ENCODE measurements at regions not wholly inside any gene's neighbourhood (a gene's known extent, or its start where the extent isn't known, plus 50 kb on each side); places are given as distances from the start of the nearest gene placed in this dataset.

DNA sequence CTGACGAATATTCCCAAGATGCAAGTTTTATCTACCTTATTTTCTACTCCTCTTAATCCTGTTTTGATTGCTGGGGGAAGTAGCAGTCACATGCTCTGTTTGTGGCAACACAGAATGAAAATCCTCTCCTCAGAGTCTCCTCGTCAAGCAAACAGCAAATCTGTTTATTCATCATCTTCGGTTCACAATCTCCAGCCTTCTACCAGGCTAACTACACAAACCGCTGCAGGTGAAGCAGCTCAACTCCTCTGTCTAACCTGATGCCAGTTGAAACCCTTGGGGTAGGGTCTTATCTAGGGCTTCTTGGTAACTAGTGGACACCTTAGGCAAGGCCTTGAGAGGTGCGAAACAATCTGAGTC lies 91.0 kb downstream of the SIPA1L2 start:
- H3K27ac Mint-ChIP-seq: peak overlapping the region; percentile 38
- H3K4me3 Mint-ChIP-seq: no peak overlapping the region
- peaks cover 9% of the 10 kb centered on the region for H3K4me1 Mint-ChIP-seq
- H3K27me3 Mint-ChIP-seq: peaks cover 1% of the 10 kb centered on the region
- H3K9me3 Mint-ChIP-seq: no peaks in the 10 kb centered on the region
- H3K36me3 Mint-ChIP-seq: no peaks in the 10 kb centered on the region

DNA sequence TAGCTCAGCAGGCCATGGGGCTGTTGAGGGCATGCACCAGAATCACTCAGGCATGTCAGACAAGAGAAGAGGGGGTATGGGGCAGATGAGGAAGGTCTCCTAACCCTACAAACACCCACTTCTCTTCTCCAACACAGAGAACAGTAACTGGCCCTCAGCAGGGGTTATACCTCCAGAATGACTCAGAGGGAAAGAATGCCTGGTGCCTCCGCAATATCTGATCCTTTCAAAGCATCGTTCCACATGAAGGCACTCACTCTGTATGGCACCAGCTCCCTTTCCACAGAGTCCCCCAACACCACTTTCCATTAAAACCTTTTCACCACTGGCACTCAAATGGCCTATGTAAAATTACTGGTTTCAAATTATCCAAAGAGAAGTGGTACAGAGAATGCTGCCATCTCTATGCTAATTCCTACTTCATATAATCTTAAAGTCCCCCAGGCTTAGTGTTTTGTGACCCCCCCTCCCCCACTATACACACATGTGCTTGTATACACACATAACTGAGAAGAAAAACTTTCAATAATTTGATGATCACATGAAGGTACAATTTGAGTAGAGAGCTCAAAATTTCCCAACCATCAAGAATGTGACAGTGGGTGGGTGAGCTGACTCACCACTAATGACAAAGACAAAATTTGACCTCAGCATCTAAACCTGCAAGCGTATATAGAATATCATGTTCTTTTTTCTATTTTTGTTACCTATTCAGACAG lies 91.5 kb downstream of the SIPA1L2 start:
- H3K27ac Mint-ChIP-seq: peak overlapping the region; percentile 38
- H3K9me3 Mint-ChIP-seq: no peaks in the 10 kb centered on the region
- no peak overlapping the region for H3K4me3 Mint-ChIP-seq
- no peaks in the 10 kb centered on the region for H3K36me3 Mint-ChIP-seq
- peaks cover 9% of the 10 kb centered on the region for H3K4me1 Mint-ChIP-seq
- peaks cover 1% of the 10 kb centered on the region for H3K27me3 Mint-ChIP-seq

DNA sequence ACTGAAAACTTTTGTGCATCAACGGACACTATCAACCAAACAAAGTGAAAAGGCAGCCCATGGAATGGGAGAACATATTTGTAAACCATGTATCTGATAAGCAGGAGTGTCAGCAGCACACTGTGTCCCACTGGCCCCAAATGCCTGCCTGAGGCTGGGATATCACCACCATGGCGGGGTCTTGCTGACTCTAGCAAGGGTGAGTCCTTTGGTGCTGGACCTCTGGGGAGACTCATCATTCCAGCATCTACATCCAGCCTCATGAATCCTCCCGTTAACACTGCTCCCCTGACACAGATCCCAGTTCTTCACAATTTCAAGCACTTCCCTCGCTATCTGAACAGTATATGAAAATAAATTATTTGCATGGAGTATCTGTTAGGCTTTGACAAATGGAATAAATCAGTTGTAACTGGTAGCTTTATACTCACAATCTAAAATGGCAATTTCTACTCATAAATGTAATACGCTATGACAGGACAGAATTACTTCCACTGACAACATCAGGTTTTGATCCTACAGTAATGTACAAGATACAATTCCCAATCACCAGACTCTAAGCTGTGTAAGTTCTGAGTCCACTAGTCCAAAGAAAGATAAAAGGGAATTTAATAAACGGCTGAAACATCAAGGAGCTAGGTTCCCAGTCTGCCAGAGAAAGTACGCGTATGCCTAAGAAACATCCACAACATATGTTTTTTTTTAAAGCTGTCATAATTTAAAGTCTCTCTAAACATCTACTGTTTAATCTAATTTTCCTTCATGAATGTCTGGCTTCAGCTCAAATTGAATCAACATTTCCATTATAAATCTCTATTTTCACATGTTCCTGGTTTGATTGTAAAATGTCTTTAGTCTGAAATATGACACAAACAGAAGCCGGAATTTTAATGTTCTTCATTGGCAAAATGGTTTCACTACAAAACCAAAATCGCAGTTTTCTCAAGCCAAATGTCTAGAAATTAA lies 95.1 kb downstream of the SIPA1L2 start:
- Mint-ChIP-seq H3K4me1 (peaks cover 9% of the 10 kb centered on the region), H3K36me3 (no peaks in the 10 kb centered on the region), H3K27me3 (peaks cover 1% of the 10 kb centered on the region), H3K27ac (no peak overlapping the region), H3K9me3 (no peaks in the 10 kb centered on the region), H3K4me3 (no peak overlapping the region)

DNA sequence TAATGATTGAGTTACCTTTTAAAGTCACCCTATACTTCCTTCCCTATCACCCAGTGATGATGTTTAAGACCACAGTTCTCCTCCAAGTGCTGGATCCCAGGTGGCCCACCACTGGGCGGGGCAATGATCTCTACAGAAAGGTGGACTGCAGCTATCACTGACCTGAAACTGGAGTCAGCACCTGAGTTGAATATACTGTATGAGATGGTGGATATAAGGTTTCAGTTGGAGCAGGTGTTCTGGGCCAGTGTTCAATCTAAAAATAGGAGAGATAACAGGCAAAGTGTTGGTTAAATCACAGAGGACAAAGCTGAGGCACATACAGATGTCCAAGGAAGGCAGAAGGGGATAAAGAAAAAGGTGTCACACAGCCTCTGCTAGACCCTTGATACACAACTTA lies 96.6 kb downstream of the SIPA1L2 start:
- Mint-ChIP-seq H3K4me1 (peaks cover 11% of the 10 kb centered on the region), H3K27me3 (peaks cover 1% of the 10 kb centered on the region), H3K36me3 (no peaks in the 10 kb centered on the region), H3K9me3 (no peaks in the 10 kb centered on the region), H3K27ac (no peak overlapping the region), H3K4me3 (no peak overlapping the region)

DNA sequence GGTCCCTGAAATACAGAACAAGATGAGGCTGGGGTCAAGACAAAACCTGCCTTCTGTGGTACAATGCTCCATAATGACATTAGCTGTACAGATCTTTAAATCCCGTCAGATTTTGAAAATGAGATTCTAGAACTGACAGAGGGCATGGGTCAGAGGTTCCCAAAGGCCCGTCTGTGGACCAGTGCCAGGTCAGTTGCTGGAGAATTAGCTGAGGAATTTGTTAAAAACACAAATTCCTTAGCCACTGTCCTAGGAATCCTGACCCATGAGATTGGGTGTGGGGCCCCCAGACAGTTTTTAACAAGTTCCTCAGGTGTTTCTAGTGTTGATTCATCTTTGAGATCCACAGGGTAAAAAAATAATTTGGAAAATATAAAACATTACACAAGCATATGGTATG lies 97.0 kb downstream of the SIPA1L2 start:
- no peaks in the 10 kb centered on the region for H3K9me3 Mint-ChIP-seq
- peaks cover 13% of the 10 kb centered on the region for H3K4me1 Mint-ChIP-seq
- H3K36me3 Mint-ChIP-seq: no peaks in the 10 kb centered on the region
- H3K4me3 Mint-ChIP-seq: no peak overlapping the region
- H3K27ac Mint-ChIP-seq: no peak overlapping the region
- H3K27me3 Mint-ChIP-seq: peaks cover 1% of the 10 kb centered on the region

DNA sequence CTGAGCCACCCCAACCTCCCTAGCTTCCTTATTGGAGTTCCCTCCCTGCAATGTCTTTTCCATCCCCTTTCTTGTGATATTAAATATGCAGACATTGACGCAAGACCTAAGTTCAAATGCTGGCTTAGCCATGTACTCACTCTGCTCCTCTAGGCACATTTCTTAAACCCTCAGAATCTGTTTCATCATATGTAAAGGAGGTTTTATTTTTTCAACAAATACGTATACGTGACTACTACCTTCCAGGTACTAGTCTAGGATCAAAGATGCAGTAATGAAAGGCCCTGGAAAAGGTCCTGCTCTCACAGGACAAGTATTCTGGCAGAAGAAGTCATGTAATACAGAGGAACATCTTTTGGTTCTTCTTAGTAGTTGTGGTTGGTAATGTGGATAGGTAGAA lies 98.6 kb downstream of the SIPA1L2 start:
- H3K9me3 Mint-ChIP-seq: no peaks in the 10 kb centered on the region
- peaks cover 13% of the 10 kb centered on the region for H3K4me1 Mint-ChIP-seq
- no peak overlapping the region for H3K4me3 Mint-ChIP-seq
- H3K36me3 Mint-ChIP-seq: no peaks in the 10 kb centered on the region
- H3K27me3 Mint-ChIP-seq: peaks cover 1% of the 10 kb centered on the region
- no peak overlapping the region for H3K27ac Mint-ChIP-seq

DNA sequence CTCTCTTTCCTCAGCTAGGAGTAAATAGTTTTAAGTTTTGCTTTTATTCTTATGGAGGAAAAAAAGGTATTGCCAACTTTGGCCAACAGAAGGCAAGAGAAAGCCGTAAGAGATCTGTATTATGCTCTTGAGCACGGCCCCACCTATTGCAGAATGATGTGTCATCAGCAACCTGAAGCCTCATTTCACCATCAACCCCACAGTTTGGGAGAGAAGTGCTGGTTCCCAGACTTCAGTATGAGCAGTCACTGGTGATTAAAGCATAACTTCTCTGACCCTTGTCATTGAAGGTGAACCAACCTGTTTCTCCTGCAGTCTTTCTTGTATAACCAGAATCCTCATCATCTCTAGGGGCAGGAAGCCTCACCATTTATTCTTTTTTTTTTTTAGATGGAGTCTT lies 100.2 kb downstream of the SIPA1L2 start:
- peaks cover 13% of the 10 kb centered on the region for H3K4me1 Mint-ChIP-seq
- no peaks in the 10 kb centered on the region for H3K9me3 Mint-ChIP-seq
- H3K36me3 Mint-ChIP-seq: no peaks in the 10 kb centered on the region
- no peak overlapping the region for H3K27ac Mint-ChIP-seq
- H3K27me3 Mint-ChIP-seq: no peaks in the 10 kb centered on the region
- no peak overlapping the region for H3K4me3 Mint-ChIP-seq

DNA sequence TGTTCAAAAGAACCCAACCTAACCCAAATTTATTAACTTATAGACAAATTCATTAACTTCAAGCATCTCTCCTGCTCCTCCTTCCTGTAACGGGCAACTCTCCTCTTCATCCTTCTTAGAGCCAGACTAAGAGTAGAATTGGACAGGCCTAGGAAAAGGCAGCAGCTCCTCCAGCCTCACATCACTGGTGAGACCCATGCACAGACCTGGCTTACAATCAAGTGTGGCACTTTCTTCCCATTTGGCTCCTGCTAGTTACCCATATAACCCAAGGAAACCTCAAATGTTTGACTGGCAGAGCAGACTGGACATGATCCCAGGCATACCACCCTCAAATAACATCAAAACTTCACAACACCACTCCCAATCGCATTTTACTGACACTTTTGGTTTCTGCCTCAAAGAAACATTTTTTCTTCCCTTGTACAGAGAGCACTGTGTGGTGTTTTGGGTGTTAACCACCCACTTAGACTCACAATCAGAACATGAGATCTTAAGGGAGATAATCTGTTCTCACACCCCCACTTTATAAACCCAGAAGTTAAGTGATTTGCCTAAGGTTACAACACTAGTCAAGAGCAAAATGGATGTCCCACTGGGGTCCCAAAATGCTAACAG lies 101.4 kb downstream of the SIPA1L2 start:
- no peaks in the 10 kb centered on the region for H3K36me3 Mint-ChIP-seq
- H3K27ac Mint-ChIP-seq: no peak overlapping the region
- H3K4me3 Mint-ChIP-seq: no peak overlapping the region
- no peaks in the 10 kb centered on the region for H3K27me3 Mint-ChIP-seq
- peaks cover 13% of the 10 kb centered on the region for H3K4me1 Mint-ChIP-seq
- no peaks in the 10 kb centered on the region for H3K9me3 Mint-ChIP-seq

DNA sequence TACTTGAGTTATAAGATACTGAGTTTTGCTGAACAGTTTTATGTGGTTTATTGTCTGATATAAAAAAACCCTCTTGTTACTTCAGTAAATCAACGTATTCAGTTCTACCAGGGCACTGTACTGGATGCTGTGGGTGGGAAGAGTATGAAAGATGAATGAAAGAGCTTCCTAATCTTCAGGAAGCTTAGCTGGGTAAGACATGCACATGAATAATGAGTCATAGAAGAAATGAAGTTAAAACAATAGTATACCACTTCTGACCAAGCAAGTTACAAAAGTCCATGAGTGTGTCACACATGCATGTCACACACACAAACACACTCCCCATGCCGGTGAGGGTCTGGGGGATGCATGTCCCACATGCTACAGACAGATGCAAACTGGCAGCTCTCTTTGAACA lies 105.9 kb downstream of the SIPA1L2 start:
- peaks cover 10% of the 10 kb centered on the region for H3K4me1 Mint-ChIP-seq
- H3K27me3 Mint-ChIP-seq: no peaks in the 10 kb centered on the region
- H3K36me3 Mint-ChIP-seq: no peaks in the 10 kb centered on the region
- no peaks in the 10 kb centered on the region for H3K9me3 Mint-ChIP-seq
- no peak overlapping the region for H3K27ac Mint-ChIP-seq
- no peak overlapping the region for H3K4me3 Mint-ChIP-seq

DNA sequence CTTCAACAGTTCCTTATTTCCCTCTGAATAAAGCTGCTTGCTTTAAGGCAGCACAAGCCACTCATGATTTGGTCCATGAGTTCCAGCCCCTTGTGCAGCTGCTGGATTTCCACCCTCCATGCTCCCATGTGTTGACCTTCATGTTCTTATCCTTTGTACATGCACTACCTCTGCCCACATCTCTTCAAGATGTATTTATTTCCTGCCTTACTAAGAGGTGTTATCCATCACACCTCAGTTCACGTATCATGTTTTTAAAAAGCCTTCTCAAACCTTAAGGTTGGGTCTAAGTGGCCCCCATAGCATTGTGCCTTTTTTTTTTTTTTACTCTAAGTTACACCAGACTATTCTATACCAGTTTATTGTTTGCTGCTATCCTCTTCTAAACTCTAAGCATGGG lies 107.7 kb downstream of the SIPA1L2 start:
- H3K27ac Mint-ChIP-seq: no peak overlapping the region
- H3K4me1 Mint-ChIP-seq: no peaks in the 10 kb centered on the region
- no peaks in the 10 kb centered on the region for H3K27me3 Mint-ChIP-seq
- no peak overlapping the region for H3K4me3 Mint-ChIP-seq
- H3K36me3 Mint-ChIP-seq: no peaks in the 10 kb centered on the region
- no peaks in the 10 kb centered on the region for H3K9me3 Mint-ChIP-seq

DNA sequence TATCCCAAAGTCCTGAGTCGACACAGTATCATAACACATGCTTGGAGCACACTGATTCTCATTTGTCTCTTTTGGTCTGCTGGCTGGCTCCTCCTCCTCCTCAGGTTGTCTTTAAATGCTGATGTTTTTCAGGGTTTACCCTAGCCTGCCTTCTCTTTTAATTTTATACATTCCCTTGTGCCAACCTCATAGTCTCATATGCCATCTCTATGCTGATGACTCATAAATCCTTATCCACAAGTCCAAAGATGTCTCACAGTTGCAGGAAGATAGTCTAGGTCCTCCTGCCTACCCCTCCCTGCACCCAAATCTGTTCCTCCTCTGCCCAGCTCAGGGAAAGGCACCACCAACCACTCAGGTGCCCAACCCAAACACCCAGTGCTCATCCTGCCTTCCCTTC lies 108.3 kb downstream of the SIPA1L2 start:
- H3K27me3 Mint-ChIP-seq: no peaks in the 10 kb centered on the region
- no peaks in the 10 kb centered on the region for H3K4me1 Mint-ChIP-seq
- H3K4me3 Mint-ChIP-seq: no peak overlapping the region
- H3K36me3 Mint-ChIP-seq: no peaks in the 10 kb centered on the region
- no peaks in the 10 kb centered on the region for H3K9me3 Mint-ChIP-seq
- no peak overlapping the region for H3K27ac Mint-ChIP-seq

DNA sequence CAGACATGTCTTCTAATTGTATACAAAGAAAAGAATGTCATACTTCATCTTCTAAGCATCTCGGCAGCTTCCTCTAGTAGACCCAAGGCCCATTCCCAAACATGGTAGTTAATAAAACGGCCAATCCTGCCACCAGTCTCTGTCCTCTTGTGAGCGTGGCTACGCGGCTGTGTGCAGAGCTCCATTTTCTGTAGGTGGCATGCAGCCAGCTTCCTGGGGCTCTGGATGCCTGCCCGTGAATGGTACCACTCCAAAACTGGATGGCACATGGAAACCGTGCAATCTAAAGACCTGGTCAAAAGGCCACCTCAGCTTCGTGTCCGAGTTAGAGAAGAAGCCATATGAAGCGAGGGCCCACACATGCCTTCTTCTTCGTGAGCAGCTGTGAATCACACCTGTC lies 110.7 kb downstream of the SIPA1L2 start:
- no peak overlapping the region for H3K4me3 Mint-ChIP-seq
- no peaks in the 10 kb centered on the region for H3K27me3 Mint-ChIP-seq
- H3K36me3 Mint-ChIP-seq: no peaks in the 10 kb centered on the region
- no peak overlapping the region for H3K27ac Mint-ChIP-seq
- H3K9me3 Mint-ChIP-seq: no peaks in the 10 kb centered on the region
- no peaks in the 10 kb centered on the region for H3K4me1 Mint-ChIP-seq

DNA sequence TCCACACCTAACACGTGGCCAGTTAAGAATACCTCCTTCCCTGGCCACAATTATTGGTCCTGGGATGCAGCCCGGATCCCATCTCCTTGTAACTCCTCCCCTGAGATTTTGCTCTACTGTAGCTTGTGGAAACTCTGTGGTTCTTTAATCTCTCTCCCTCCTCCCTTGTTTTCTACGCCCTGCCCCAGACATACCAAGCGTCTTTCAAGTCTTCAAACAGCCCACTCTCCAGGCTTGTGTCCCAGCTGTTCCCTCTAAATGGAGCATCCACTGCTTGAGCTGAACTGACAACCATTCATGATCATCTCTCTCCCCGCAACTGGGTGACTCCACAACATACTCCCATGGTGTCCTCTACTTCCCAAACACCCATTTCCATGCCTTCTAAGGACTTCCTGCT lies 111.6 kb downstream of the SIPA1L2 start:
- Mint-ChIP-seq H3K4me3 (no peak overlapping the region), H3K9me3 (no peaks in the 10 kb centered on the region), H3K36me3 (peaks cover under 1% of the 10 kb centered on the region), H3K27me3 (no peaks in the 10 kb centered on the region), H3K27ac (no peak overlapping the region), H3K4me1 (no peaks in the 10 kb centered on the region)

DNA sequence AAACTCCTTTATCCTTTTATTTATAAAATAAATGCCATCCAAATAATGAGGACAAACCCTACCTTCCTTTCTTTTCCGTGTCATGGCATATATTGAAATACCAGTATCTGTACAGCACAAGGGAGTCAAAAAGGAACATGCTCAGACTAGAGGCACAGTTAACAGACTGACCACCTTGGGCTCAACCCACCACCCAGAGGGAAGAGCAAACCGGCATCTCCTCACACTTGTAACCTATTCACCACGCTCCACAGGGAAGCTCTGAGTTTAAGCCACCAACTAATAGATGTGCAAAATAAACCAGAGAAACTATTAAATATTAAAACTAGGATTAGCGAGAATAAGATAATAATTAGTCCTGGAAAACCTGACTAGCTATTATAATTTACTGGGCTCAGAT lies 112.7 kb downstream of the SIPA1L2 start:
- H3K36me3 Mint-ChIP-seq: peaks cover 2% of the 10 kb centered on the region
- H3K9me3 Mint-ChIP-seq: no peaks in the 10 kb centered on the region
- no peak overlapping the region for H3K4me3 Mint-ChIP-seq
- H3K4me1 Mint-ChIP-seq: no peaks in the 10 kb centered on the region
- no peak overlapping the region for H3K27ac Mint-ChIP-seq
- no peaks in the 10 kb centered on the region for H3K27me3 Mint-ChIP-seq

DNA sequence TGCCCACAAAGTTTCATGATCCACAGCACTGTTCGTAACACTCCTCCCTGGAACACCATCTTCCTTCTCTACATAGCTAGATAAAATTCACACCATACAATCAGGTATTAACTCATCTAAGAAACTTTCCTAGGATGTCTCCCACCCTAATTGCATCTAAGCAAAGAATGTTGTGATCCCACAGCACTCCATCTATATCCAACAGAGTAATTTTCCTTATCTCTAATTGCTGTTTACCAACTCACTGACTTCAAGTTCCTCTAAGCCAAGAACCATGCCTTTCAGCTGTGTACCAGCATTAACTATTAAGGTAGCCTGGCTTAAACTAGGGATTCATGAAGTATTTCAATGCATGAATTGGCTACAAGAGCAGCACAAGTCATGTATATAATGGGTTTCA lies 114.2 kb downstream of the SIPA1L2 start:
- Mint-ChIP-seq H3K36me3 (peaks cover 2% of the 10 kb centered on the region), H3K4me1 (no peaks in the 10 kb centered on the region), H3K27me3 (no peaks in the 10 kb centered on the region), H3K27ac (peak overlapping the region; percentile 25), H3K9me3 (no peaks in the 10 kb centered on the region), H3K4me3 (no peak overlapping the region)

DNA sequence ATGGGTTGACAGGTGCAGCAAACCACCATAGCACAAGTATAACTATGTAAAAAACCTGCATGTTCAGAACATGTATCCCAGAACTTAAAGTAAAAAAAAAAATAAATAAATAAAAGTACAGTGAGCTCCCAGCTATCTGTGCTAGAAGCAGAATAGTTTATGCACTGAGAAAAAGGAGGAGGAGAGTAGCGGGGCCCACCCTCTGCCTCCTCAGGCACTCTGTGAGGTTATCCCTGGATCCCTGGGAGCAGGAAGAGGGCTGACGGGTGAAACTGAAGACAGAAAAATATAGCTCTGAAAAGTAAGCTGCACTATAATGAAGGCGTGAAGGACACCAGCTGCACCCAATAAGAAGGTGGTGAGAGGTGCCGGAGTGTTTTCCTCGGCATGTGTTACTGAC lies 117.2 kb downstream of the SIPA1L2 start:
- H3K9me3 Mint-ChIP-seq: no peaks in the 10 kb centered on the region
- peaks cover under 1% of the 10 kb centered on the region for H3K27me3 Mint-ChIP-seq
- no peak overlapping the region for H3K27ac Mint-ChIP-seq
- H3K4me3 Mint-ChIP-seq: no peak overlapping the region
- no peaks in the 10 kb centered on the region for H3K4me1 Mint-ChIP-seq
- H3K36me3 Mint-ChIP-seq: peaks cover 2% of the 10 kb centered on the region

All from activated naive CD4-positive, alpha-beta T cell treated with anti-CD3 and anti-CD28 coated beads, Interleukin-2, amount 50 U/mL, for 24 hours (primary cell).